ENCODE measurements at regions not wholly inside any gene's neighbourhood (a gene's known extent, or its start where the extent isn't known, plus 50 kb on each side); places are given as distances from the start of the nearest gene placed in this dataset.

GRCh38 chr1:182186757-182187146 lies 125.2 kb upstream of the ZNF648 start:
- no peaks in the 10 kb centered on the region for H3K9me3 ChIP-seq
- ATAC-seq (ENCODE audit: insufficient number of reproducible peaks, low FRiP score, low read depth): no peak
- H3K4me1 ChIP-seq (ENCODE audit: control insufficient read depth in 1 of 2, low read depth in 2 of 2): no peaks in the 10 kb centered on the region
- no peaks in the 10 kb centered on the region for H3K36me3 ChIP-seq
- TF ChIP-seq, protein P1, sequence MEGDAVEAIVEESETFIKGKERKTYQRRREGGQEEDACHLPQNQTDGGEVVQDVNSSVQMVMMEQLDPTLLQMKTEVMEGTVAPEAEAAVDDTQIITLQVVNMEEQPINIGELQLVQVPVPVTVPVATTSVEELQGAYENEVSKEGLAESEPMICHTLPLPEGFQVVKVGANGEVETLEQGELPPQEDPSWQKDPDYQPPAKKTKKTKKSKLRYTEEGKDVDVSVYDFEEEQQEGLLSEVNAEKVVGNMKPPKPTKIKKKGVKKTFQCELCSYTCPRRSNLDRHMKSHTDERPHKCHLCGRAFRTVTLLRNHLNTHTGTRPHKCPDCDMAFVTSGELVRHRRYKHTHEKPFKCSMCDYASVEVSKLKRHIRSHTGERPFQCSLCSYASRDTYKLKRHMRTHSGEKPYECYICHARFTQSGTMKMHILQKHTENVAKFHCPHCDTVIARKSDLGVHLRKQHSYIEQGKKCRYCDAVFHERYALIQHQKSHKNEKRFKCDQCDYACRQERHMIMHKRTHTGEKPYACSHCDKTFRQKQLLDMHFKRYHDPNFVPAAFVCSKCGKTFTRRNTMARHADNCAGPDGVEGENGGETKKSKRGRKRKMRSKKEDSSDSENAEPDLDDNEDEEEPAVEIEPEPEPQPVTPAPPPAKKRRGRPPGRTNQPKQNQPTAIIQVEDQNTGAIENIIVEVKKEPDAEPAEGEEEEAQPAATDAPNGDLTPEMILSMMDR (IDR thresholded peaks at IDR 0.05): no peak
- H3K4me3 ChIP-seq: no peak overlapping the region
- no peak for DNase-seq (ENCODE audit: low spot score)
- H3K27me3 ChIP-seq (replicated peaks; ENCODE audit: insufficient read depth): no peaks in the 10 kb centered on the region
- H3K27ac ChIP-seq: no peak overlapping the region

DNA sequence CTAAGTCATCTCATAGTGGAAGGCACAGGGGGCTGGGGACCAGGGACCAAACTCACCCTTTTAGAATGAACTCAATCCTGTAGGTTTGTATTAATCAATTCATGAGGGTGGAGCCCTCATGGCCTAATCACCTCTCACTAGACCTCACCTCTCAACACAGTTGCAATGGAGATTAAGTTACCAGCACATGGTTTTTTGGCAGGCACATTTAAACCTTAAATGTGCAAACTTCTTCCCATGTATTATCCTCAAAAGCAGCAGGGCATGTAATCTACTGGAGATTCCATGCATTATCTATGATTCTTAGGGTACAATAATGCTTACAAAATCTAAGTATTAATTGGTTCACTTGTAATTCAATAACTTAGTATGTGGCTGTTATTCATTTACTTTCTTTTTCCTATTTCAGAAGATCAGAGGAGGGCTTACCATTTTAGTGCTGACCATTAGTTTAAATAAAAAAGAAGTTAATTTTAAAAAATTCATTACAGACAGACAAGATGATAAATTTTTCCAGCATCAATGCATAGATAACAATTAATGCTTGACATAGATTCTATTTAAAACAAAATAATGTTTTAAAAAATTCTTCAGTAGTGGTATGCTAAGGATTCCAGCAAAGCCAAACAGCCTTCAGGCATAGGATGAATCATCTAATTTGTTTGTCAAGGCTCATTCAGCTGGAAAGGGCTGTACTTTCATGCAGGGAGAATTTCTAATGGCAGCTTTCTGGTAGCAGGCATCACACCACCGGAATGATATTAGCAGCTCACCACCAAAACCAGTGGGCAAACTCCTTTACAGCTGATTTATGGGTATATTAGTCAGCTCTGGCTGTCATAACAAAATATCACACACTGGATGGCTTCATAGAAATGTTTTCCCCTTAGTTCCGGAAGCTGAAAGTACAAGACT lies 124.6 kb upstream of the ZNF648 start:
- Histone ChIP-seq H3K9me3 (no peaks in the 10 kb centered on the region), H3K27me3 (replicated peaks; ENCODE audit: insufficient read depth) (no peaks in the 10 kb centered on the region), H3K4me1 (ENCODE audit: control insufficient read depth in 1 of 2, low read depth in 2 of 2) (no peaks in the 10 kb centered on the region), H3K27ac (no peak overlapping the region), H3K4me3 (no peak overlapping the region), H3K36me3 (no peaks in the 10 kb centered on the region)
- ATAC-seq (ENCODE audit: insufficient number of reproducible peaks, low FRiP score, low read depth): no peak
- no peak for DNase-seq (ENCODE audit: low spot score)
- TF ChIP-seq, protein P1 (IDR thresholded peaks at IDR 0.05): no peak

GRCh38 chr1:182185136-182185535 lies 123.6 kb upstream of the ZNF648 start:
- no peak for ATAC-seq (ENCODE audit: insufficient number of reproducible peaks, low FRiP score, low read depth)
- Histone ChIP-seq H3K36me3 (no peaks in the 10 kb centered on the region), H3K27ac (no peak overlapping the region), H3K4me1 (ENCODE audit: control insufficient read depth in 1 of 2, low read depth in 2 of 2) (no peaks in the 10 kb centered on the region), H3K9me3 (no peaks in the 10 kb centered on the region), H3K4me3 (no peak overlapping the region), H3K27me3 (replicated peaks; ENCODE audit: insufficient read depth) (no peaks in the 10 kb centered on the region)
- TF ChIP-seq, protein P1 (IDR thresholded peaks at IDR 0.05): no peak
- no peak for DNase-seq (ENCODE audit: low spot score)

GRCh38 chr1:182183606-182184005 lies 122.1 kb upstream of the ZNF648 start:
- DNase-seq (ENCODE audit: low spot score): no peak
- H3K4me1 ChIP-seq (ENCODE audit: control insufficient read depth in 1 of 2, low read depth in 2 of 2): no peaks in the 10 kb centered on the region
- ATAC-seq (ENCODE audit: insufficient number of reproducible peaks, low FRiP score, low read depth): no peak

DNA sequence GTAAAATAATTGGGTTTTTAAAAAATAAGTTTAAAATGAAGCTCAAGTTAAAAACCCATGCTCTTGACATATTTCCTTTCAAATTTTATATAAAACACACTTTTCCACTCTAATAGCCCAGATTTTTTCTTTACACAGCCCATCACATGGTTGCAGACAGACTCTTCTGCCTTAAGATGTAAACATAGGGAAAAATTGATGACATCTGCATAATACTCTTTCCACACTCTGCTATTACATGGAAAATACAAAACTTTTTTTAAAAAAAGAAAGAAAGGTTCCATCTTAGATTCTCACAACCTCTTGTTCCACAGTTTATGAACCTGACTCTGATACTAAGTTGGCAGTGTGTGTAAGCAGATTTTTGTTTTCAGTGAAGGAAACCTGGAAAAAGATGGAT lies 120.8 kb upstream of the ZNF648 start:
- Histone ChIP-seq H3K4me3 (no peak overlapping the region), H3K27me3 (replicated peaks; ENCODE audit: insufficient read depth) (no peaks in the 10 kb centered on the region), H3K27ac (no peak overlapping the region), H3K36me3 (no peaks in the 10 kb centered on the region), H3K4me1 (ENCODE audit: control insufficient read depth in 1 of 2, low read depth in 2 of 2) (no peaks in the 10 kb centered on the region), H3K9me3 (no peaks in the 10 kb centered on the region)
- DNase-seq (ENCODE audit: low spot score) (no peak), ATAC-seq (ENCODE audit: insufficient number of reproducible peaks, low FRiP score, low read depth) (no peak)
- TF ChIP-seq, protein P1 (IDR thresholded peaks at IDR 0.05): no peak

More at GRCh38 chr1:182183606-182184005, 122.1 kb upstream of the ZNF648 start:
- Histone ChIP-seq H3K27ac (no peak overlapping the region), H3K4me3 (no peak overlapping the region), H3K36me3 (no peaks in the 10 kb centered on the region), H3K9me3 (no peaks in the 10 kb centered on the region), H3K27me3 (replicated peaks; ENCODE audit: insufficient read depth) (no peaks in the 10 kb centered on the region)
- TF ChIP-seq, protein P1 (IDR thresholded peaks at IDR 0.05): no peak
